ENCODE measurements at regions not wholly inside any gene's neighbourhood (a gene's known extent, or its start where the extent isn't known, plus 50 kb on each side); places are given as distances from the start of the nearest gene placed in this dataset.

GRCh38 chr3:41125258-41125657 is 74.0 kb upstream of the CTNNB1 start:
- H4K20me1 ChIP-seq (ENCODE audit: control insufficient read depth, insufficient read depth, insufficient read length): no peaks in the 10 kb centered on the region
- no peak overlapping the region for H2BK20ac ChIP-seq (ENCODE audit: low read depth, low read length, poor library complexity, severe bottlenecking)
- H3K27me3 ChIP-seq (ENCODE audit: insufficient read depth, low read length): no peaks in the 10 kb centered on the region
- H2AK5ac ChIP-seq (ENCODE audit: insufficient read length, low read length): no peak overlapping the region
- peaks cover 2% of the 10 kb centered on the region; the same call in 1 of the 2 replicates for H3K4me1 ChIP-seq (ENCODE audit: insufficient read depth, low read length)
- H2BK5ac ChIP-seq (ENCODE audit: insufficient read length, low read length): no peak overlapping the region
- Mint-ChIP-seq H3K4me3 (no peak overlapping the region), H3K4me1 (peaks cover 16 to 18% of the 10 kb centered on the region in 2 experiments), H3K36me3 (ENCODE audit: insufficient read depth in 1 of 3, low read depth in 3 of 3) (peaks cover 14 to 31% (median 16%) of the 10 kb centered on the region in 3 experiments), H3K27me3 (ENCODE audit: low read depth) (peaks cover 5% of the 10 kb centered on the region), H3K9me3 (peaks cover 30 to 37% of the 10 kb centered on the region in 2 experiments), H3K27ac (no peak overlapping the region)
- H3K23ac ChIP-seq (ENCODE audit: insufficient read length, low read depth, low read length): no peak overlapping the region
- H3K9me3 ChIP-seq (ENCODE audit: control insufficient read depth, low read depth, low read length): no peaks in the 10 kb centered on the region
- H4K5ac ChIP-seq (ENCODE audit: insufficient read length, low read depth, low read length): no peak overlapping the region
- H3K27ac ChIP-seq (ENCODE audit: insufficient read length, low read depth, low read length): no peak overlapping the region
- H3K79me1 ChIP-seq (ENCODE audit: insufficient read depth, low read depth, low read length, poor library complexity, severe bottlenecking): no peaks in the 10 kb centered on the region
- H4K8ac ChIP-seq (replicated peaks; ENCODE audit: insufficient read length, low read depth, low read length): no peak overlapping the region
- H3K23me2 ChIP-seq (ENCODE audit: insufficient read length, low read depth, low read length, poor library complexity, severe bottlenecking): no peaks in the 10 kb centered on the region
- no peaks in the 10 kb centered on the region for H3K79me2 ChIP-seq (ENCODE audit: insufficient read depth, low read length)
- H3K56ac ChIP-seq (ENCODE audit: insufficient read length, low read depth, low read length): no peak overlapping the region
- no peak overlapping the region for H2BK120ac ChIP-seq (ENCODE audit: low read depth, low read length, poor library complexity, severe bottlenecking)
- no peak overlapping the region for H3K14ac ChIP-seq (ENCODE audit: insufficient read depth, low read length)
- H3K18ac ChIP-seq (ENCODE audit: insufficient read length, low read depth, low read length): no peak overlapping the region
- no peak for DNase-seq
- H3K4ac ChIP-seq (ENCODE audit: low read depth, low read length): no peak overlapping the region
- H2AFZ ChIP-seq (ENCODE audit: low read length): no peak overlapping the region
- H3K4me2 ChIP-seq (ENCODE audit: insufficient read depth, insufficient read length, low read length): no peak overlapping the region
- H4K91ac ChIP-seq (ENCODE audit: insufficient read length, low read depth, low read length): no peak overlapping the region
- WGBS (ENCODE audit: extremely low coverage, insufficient read length, low lambda C conversion rate): no CpG with 5 or more reads among the region's 2 CpGs
- H2BK12ac ChIP-seq (ENCODE audit: insufficient read length, low read depth, low read length): no peak overlapping the region
- H3K9ac ChIP-seq (ENCODE audit: extremely low read depth, insufficient read length, low read length): no peak overlapping the region
- no peak overlapping the region for H3T11ph ChIP-seq (ENCODE audit: low read length)
- no peak overlapping the region for H2BK15ac ChIP-seq (ENCODE audit: low read depth, low read length)
- TF ChIP-seq CTCF (conservative IDR thresholded peaks at IDR 0.05): no peak

Measured in H9 (cell line).